AG09309 (cell line): ENCODE measurements at regions not wholly inside any gene's neighbourhood (a gene's known extent, or its start where the extent isn't known, plus 50 kb on each side); places are given as distances from the start of the nearest gene placed in this dataset.
A peak's percentile ranks its signal among the peaks of the same experiment; 100 is the strongest.

ENCODE experiments used
- DNase-seq: peaks from one replicate; pipeline ENCODE4 v3.0.0-alpha.2; 2010; ENCODE audit warnings: low read depth
- H3K4me3 ChIP-seq: 2 replicates; pipeline ENCODE4 v1.5.1; 2011; ENCODE audit warnings: mild to moderate bottlenecking, low read depth, low read length, moderate library complexity; ENCODE audit not compliant: control insufficient read depth
- CTCF ChIP-seq: IDR thresholded peaks from 2 replicates; pipeline ENCODE4 v1.5.1; 2011; ENCODE audit warnings: mild to moderate bottlenecking, low read depth, low read length, inconsistent platforms; ENCODE audit not compliant: insufficient read depth, control insufficient read depth; ENCODE audit errors: missing control alignments

- DNase-seq = no peak
- TF ChIP-seq CTCF = no peak
- H3K4me3 ChIP-seq = no peak overlapping the region
Measured at GRCh38 chr11:92688416-92688815, 281.0 kb upstream of the MTNR1B start.

- no peak for TF ChIP-seq CTCF
- H3K4me3 ChIP-seq = no peak overlapping the region
- no peak for DNase-seq
Measured at GRCh38 chr11:92692826-92693546, 276.5 kb upstream of the MTNR1B start.

- H3K4me3 ChIP-seq = no peak overlapping the region
- DNase-seq = no peak
- TF ChIP-seq CTCF = no peak
Measured at GRCh38 chr11:92696076-92696475, 273.4 kb upstream of the MTNR1B start.

GRCh38 chr11:92697461-92698312 lies 271.8 kb upstream of the MTNR1B start:
- H3K4me3 ChIP-seq = peak overlapping the region; percentile 16; the same call in 1 of the 2 replicates
- DNase-seq = no peak
- no peak for TF ChIP-seq CTCF

- no peak overlapping the region for H3K4me3 ChIP-seq
- DNase-seq = no peak
- no peak for TF ChIP-seq CTCF
Measured at GRCh38 chr11:92698742-92699141, 270.7 kb upstream of the MTNR1B start.

- no peak for TF ChIP-seq CTCF
- DNase-seq = no peak
- H3K4me3 ChIP-seq = no peak overlapping the region
Measured at GRCh38 chr11:92702037-92702804, 267.2 kb upstream of the MTNR1B start.
